Fibroblast of pulmonary artery (primary cell): ENCODE measurements at regions not wholly inside any gene's neighbourhood (a gene's known extent, or its start where the extent isn't known, plus 50 kb on each side); places are given as distances from the start of the nearest gene placed in this dataset.
"Not testable (repeated sequence)": the region's sequence is repeated elsewhere in the genome, so short reads cannot be mapped to it uniquely, and the experiment has no call there.

Experiments used
- DNase-seq: peaks from one replicate; pipeline ENCODE4 v3.0.0-alpha.2; 2010; ENCODE audit warnings: low read depth
- H3K4me3 ChIP-seq: replicated peaks from 2 replicates; pipeline ENCODE4 v1.5.1; 2011; ENCODE audit warnings: low read depth, mild to moderate bottlenecking, control low read depth, low read length, moderate library complexity
- CTCF ChIP-seq: IDR thresholded peaks from 2 replicates; pipeline ENCODE4 v1.5.1; 2011; ENCODE audit warnings: mild to moderate bottlenecking, control low read depth, low read length, inconsistent platforms; ENCODE audit errors: missing control alignments

DNA sequence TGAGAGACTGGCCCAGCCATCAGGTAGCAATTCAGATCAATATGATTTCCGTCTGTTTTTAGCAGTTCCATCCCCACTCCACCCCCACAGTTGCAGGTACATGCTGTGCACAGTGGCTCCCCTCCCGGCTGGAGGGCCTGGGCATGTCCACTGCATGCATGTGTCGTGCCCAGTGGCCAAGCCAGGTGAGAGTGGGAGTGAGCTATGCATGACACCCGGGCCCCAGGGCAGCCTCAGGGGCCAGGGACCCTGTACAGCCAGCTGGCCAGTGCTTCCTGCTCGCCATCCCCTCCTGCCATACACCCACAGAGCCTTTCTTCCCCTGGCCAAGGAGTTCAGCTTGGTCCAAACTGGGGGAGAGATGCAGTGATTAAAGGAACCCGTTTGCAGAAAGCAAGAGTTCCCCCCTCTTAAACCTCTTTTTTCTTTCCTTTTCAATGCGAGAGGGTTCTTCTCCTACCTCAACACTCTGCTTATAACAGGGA, 135.3 kb downstream of the THBS2 start:
- no peak for TF ChIP-seq CTCF

GRCh38 chr6:169117663-169118062, 136.0 kb downstream of the THBS2 start:
- DNase-seq: no peak
- TF ChIP-seq CTCF: no peak

More for the DNA sequence above, 135.3 kb downstream of the THBS2 start:
- H3K4me3 ChIP-seq: no peak overlapping the region
- DNase-seq: no peak

DNA sequence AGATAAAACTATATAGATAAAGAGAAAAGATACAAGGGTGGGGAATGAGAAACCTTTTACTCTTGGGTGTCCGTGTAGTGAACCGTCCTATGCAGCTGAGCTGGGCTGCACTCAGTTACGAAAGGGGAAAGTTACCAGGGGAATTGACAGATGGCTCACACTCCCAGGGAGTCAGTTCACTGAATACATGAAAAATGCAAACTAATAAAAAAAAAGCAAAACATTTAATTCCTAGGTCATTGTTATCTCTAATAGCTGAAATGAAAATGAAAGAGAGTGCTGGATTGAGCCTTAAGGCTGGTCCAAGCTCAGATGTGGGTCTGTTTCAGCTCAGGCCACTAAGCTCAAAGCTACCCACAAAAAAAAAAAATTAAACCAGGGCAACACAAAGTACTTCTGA, 138.0 kb downstream of the THBS2 start:
- DNase-seq: peak; percentile 15
- H3K4me3 ChIP-seq: no peak overlapping the region
- TF ChIP-seq CTCF: no peak

More at GRCh38 chr6:169117663-169118062, 136.0 kb downstream of the THBS2 start:
- no peak overlapping the region for H3K4me3 ChIP-seq

- not testable (repeated sequence) for H3K4me3 ChIP-seq, DNase-seq
These were observed 139.0 kb downstream of the THBS2 start for GRCh38 chr6:169114632-169115031.

DNA sequence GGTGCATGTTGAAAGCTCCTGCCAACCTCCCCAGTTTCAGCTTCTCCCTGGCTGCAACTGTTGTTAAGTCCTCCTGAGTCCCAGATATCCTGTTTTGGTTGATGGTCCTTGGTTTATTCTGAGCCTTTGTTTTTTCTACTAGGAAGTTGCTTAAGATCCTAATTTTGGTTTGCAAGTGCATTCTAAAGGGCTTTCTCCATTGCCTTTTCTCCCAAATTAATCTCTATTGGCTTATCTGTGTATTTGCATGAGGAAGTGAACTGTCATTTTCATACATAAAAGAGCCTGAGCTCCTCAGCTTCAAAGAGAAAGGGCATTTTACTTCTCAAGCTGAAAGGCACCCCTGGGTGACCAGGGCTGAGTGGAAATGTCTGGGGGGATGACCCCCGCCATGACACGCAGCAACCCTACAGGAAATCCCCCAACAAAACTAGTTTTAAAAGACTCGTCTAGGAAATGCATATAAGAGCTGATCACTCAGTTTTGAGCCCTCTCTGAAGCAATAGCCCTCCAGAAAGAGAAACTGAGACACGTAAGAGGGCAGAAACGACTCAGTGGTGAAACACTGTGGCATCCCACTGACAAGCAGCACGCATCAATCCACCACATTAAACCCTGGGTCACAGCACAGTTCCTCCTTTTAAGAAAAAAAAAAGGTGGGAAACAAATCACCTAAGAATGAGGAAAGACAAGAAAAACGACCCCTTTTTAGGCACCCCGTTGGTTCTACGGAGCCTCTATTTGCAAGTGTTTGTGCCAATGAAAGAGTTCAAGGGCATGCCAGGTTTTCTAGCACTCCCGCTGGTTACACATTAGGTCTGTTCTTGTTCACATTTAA, 140.9 kb downstream of the THBS2 start:
- no peak overlapping the region for H3K4me3 ChIP-seq
- DNase-seq: no peak
- no peak for TF ChIP-seq CTCF

DNA sequence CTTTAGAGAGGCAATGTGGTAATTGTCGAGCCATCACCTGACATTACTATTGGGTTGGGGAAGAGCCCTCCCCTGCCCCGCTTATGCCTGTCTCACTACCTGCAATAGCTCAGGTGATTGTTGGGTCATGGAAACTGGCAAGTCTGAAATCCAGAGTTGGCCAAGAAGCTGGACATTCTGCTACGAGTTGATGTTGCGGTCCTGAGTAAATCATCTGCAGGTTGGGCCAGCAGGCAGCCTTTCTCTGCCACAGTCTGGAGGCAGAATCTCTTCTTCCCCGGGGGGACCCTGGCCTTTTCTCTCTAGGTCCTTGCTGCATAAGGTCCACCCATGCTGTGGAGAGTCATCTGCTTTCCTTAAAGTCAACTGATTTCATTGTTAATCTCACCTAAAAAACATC, 142.4 kb downstream of the THBS2 start:
- no peak for TF ChIP-seq CTCF

GRCh38 chr6:169109411-169110220, 144.0 kb downstream of the THBS2 start:
- TF ChIP-seq CTCF: no peak
- H3K4me3 ChIP-seq: no peak overlapping the region
- DNase-seq: no peak

More for the DNA sequence above, 142.4 kb downstream of the THBS2 start:
- no peak overlapping the region for H3K4me3 ChIP-seq
- DNase-seq: no peak
